ENCODE measurements at regions not wholly inside any gene's neighbourhood (a gene's known extent, or its start where the extent isn't known, plus 50 kb on each side); places are given as distances from the start of the nearest gene placed in this dataset.

DNA sequence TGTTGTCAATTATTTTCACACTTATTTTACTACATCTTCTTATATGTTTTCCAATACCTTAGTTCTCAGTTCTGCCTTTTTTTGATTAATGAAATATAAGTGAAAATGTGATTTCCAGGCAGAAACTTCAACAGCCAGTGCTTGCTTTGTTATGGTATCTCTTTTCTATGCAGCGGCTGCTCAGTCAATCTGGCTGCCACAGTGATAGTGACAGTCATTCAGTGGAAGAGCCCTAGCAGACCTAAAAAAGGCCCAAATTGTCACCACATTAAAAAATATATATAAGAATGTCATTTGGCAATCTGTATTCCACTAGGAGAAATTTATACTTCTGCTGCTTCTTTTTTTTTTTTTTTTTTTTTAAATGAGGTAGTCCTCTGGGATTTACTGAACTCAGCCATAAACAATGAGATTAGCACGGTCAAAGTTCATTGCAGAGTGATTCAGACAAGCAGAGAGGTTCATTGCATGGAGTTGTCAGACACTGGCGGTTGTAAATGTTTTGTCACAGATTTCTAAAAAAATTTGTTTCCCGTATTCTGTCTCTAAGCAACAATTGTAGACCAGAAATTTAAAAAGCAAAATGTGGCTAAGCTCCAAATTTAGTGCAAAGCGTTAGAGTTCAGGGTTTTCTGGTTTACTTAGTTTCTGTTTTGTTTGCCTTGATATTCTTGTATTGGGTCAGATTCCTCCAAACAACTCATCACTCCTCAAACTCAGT, 94.7 kb upstream of the PRR20A start:
- DNase-seq (ENCODE audit: low read depth in 2 of 2), result no peak

GRCh38 chr13:57056601-57057180, 84.0 kb upstream of the PRR20A start:
- DNase-seq (ENCODE audit: low read depth in 2 of 2), result no peak

- DNase-seq (ENCODE audit: low read depth in 2 of 2), result no peak
These were observed 77.7 kb upstream of the PRR20A start for GRCh38 chr13:57063007-57063406.

DNA sequence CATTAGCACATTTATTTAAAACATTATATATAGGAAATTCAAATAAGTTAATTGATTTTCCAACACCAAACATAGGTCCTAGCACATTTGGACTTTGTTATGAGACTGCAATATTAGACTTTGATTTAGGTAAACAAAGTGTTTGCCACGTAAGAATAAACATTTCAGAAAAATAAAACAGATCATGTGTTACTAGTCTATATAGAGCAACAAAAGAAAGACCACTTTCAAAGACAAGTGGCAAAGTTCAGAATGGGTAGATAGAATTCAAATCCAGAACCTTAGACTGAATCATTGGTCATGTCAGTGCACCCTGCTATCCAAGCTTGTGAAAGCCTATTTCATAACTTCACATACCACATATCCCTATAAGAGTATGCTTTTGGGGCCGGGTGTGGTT, 66.7 kb upstream of the PRR20A start:
- no peak for DNase-seq (ENCODE audit: low read depth in 2 of 2)

- DNase-seq (ENCODE audit: low read depth in 2 of 2), result no peak
These were observed 65.1 kb upstream of the PRR20A start for GRCh38 chr13:57075588-57075987.

DNA sequence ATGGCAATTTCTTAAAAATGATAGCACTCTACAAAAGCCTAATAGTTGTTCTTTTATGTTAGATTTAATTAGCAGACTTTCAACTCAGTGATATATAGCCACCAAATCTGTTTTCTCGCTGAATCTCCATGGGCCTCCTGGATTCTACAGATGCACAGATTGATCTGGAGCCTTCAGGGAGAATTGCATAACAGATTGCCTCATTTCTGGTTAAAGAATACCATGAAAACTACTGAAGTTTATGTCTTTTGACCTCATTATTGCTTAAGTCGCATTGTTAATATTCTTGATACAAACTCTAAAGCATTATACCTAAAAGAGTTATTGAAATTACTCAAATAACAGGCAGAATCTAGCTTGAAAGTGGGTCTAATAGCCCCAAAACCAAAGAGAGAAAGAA, 53.7 kb upstream of the PRR20A start:
- no peak for DNase-seq (ENCODE audit: low read depth in 2 of 2)
